ENCODE measurements at regions not wholly inside any gene's neighbourhood (a gene's known extent, or its start where the extent isn't known, plus 50 kb on each side); places are given as distances from the start of the nearest gene placed in this dataset.

DNA sequence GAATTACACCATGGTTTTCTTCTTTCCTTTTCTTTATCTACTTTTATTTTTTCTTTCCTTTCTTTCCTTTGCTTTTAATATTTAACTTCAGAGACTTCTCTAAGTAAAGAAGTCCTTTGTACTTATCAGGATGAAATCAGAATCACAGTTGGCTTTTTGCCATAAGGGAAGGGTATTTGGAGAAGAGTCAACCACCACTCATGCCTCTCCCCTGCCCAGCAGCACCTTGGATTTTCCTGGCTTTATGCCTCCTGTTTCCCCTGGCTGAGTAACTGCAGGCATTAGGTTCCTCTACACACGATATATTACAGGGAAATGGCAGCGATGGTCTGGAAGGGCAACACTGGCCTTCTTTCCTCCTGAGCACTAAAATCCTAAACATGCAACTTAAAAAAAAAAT is 266.4 kb upstream of the CAND1 start:
- Mint-ChIP-seq H3K27ac (no peak overlapping the region), H3K9me3 (ENCODE audit: low read depth) (peaks cover 3% of the 10 kb centered on the region), H3K4me1 (ENCODE audit: low read depth) (no peaks in the 10 kb centered on the region), H3K36me3 (ENCODE audit: insufficient read depth) (no peaks in the 10 kb centered on the region), H3K27me3 (no peaks in the 10 kb centered on the region), H3K4me3 (ENCODE audit: low read depth) (no peak overlapping the region)
- TF ChIP-seq, protein P1, sequence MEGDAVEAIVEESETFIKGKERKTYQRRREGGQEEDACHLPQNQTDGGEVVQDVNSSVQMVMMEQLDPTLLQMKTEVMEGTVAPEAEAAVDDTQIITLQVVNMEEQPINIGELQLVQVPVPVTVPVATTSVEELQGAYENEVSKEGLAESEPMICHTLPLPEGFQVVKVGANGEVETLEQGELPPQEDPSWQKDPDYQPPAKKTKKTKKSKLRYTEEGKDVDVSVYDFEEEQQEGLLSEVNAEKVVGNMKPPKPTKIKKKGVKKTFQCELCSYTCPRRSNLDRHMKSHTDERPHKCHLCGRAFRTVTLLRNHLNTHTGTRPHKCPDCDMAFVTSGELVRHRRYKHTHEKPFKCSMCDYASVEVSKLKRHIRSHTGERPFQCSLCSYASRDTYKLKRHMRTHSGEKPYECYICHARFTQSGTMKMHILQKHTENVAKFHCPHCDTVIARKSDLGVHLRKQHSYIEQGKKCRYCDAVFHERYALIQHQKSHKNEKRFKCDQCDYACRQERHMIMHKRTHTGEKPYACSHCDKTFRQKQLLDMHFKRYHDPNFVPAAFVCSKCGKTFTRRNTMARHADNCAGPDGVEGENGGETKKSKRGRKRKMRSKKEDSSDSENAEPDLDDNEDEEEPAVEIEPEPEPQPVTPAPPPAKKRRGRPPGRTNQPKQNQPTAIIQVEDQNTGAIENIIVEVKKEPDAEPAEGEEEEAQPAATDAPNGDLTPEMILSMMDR (IDR thresholded peaks at IDR 0.05; ENCODE audit: unreplicated experiment), result no peak
- no peak for DNase-seq (ENCODE audit: low spot score, unreplicated experiment)

DNA sequence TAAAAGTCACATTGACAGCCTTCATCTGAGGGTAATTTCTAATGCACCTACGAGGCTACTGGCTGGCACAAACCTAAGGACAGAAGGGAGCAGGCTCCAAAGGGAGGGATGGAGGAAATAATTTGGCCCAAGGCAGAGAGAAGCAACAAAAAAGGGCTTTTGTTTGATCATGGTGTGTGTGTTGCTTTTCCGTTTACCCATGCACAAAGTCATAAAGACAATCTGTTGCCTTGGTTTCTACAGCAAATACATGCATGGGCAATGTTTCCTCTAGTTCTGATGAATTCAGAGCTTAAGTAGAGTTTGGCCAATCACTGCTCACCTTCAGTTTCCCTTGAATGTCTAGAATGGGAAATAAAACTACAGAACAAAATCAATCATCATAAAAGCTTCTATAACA is 262.5 kb upstream of the CAND1 start:
- Mint-ChIP-seq H3K4me1 (ENCODE audit: low read depth) (no peaks in the 10 kb centered on the region), H3K9me3 (ENCODE audit: low read depth) (no peaks in the 10 kb centered on the region), H3K36me3 (ENCODE audit: insufficient read depth) (no peaks in the 10 kb centered on the region), H3K4me3 (ENCODE audit: low read depth) (no peak overlapping the region), H3K27me3 (no peaks in the 10 kb centered on the region), H3K27ac (no peak overlapping the region)
- no peak for DNase-seq (ENCODE audit: low spot score, unreplicated experiment)
- TF ChIP-seq, protein P1 (IDR thresholded peaks at IDR 0.05; ENCODE audit: unreplicated experiment), result no peak

DNA sequence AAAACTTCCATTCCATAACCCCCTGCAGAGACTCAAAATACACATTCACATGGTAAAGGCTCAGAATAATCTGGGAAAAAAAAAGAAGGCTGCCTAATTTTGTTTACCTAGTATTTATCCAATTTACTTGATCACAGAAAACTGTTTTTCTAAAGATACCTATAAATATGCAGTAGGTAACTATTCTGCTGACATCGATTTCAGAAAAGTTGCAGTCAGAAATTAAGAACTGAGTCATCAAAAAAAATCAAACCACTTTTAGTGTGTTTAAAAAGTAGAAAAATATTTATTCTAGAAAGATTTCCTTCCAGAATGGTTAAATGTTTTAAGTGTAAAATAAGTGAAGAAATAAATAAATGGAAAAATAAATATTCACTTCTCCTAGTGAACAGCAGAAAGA is 254.5 kb upstream of the CAND1 start:
- H3K4me1 Mint-ChIP-seq (ENCODE audit: low read depth), result no peaks in the 10 kb centered on the region
- TF ChIP-seq, protein P1 (IDR thresholded peaks at IDR 0.05; ENCODE audit: unreplicated experiment), result no peak

DNA sequence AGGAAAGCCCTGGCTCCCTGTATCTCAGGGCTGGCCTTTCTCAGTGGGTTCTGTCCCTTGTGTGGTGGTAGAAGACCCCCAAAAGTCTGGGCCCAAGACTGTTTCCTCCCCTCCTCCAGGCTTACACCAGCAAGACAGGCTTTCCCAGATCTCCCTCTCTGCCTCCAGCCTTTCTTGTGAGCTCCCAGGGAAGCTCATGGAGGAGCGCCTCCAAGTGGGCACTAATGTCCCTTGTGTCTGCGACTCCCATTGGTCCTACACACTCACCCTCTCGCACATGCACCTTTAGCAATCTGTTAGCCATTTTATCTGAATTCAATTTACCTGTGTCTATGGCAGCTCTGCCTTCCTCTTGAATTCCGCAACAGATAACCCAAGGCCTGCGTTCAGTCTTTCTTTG is 251.1 kb upstream of the CAND1 start:
- H3K36me3 Mint-ChIP-seq (ENCODE audit: insufficient read depth), result no peaks in the 10 kb centered on the region
- H3K9me3 Mint-ChIP-seq (ENCODE audit: low read depth), result no peaks in the 10 kb centered on the region
- H3K27me3 Mint-ChIP-seq, result no peaks in the 10 kb centered on the region
- TF ChIP-seq, protein P1 (IDR thresholded peaks at IDR 0.05; ENCODE audit: unreplicated experiment), result no peak
- H3K4me3 Mint-ChIP-seq (ENCODE audit: low read depth), result no peak overlapping the region
- DNase-seq (ENCODE audit: low spot score, unreplicated experiment), result no peak
- no peak overlapping the region for H3K27ac Mint-ChIP-seq
- H3K4me1 Mint-ChIP-seq (ENCODE audit: low read depth), result no peaks in the 10 kb centered on the region

More for the DNA sequence above, 254.5 kb upstream of the CAND1 start:
- Mint-ChIP-seq H3K9me3 (ENCODE audit: low read depth) (no peaks in the 10 kb centered on the region), H3K27me3 (no peaks in the 10 kb centered on the region), H3K4me3 (ENCODE audit: low read depth) (no peak overlapping the region), H3K27ac (no peak overlapping the region), H3K36me3 (ENCODE audit: insufficient read depth) (no peaks in the 10 kb centered on the region)
- no peak for DNase-seq (ENCODE audit: low spot score, unreplicated experiment)

DNA sequence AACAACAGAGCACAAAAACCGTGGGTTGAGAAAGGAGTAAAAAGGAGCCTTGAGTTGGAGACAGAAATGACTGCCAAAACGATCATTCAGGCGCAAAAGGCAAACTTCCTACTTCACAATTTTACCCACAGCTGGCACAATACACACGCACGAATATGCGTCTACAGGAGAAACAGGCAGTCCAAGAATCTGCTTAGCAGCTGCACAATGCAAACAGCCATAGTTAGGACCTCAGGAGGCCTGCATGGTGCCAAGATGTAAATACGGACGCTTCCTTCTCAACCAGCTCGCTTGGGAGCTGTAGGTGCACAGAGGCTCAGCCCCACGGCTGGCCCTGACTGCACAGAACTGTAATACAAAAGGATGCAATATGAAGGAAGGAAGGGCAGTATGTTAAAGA is 250.1 kb upstream of the CAND1 start:
- TF ChIP-seq, protein P1 (IDR thresholded peaks at IDR 0.05; ENCODE audit: unreplicated experiment), result no peak
- Mint-ChIP-seq H3K27ac (no peak overlapping the region), H3K36me3 (ENCODE audit: insufficient read depth) (no peaks in the 10 kb centered on the region), H3K4me1 (ENCODE audit: low read depth) (no peaks in the 10 kb centered on the region), H3K4me3 (ENCODE audit: low read depth) (no peak overlapping the region), H3K27me3 (no peaks in the 10 kb centered on the region), H3K9me3 (ENCODE audit: low read depth) (no peaks in the 10 kb centered on the region)
- no peak for DNase-seq (ENCODE audit: low spot score, unreplicated experiment)
